Stimulated activated CD8-positive, alpha-beta memory T cell treated with anti-CD3 and anti-CD28 coated beads, Interleukin-7, amount 100 ng/mL, for 24 hours (primary cell): ENCODE measurements at regions not wholly inside any gene's neighbourhood (a gene's known extent, or its start where the extent isn't known, plus 50 kb on each side); places are given as distances from the start of the nearest gene placed in this dataset.
"Not testable (repeated sequence)": the region's sequence is repeated elsewhere in the genome, so short reads cannot be mapped to it uniquely, and the experiment has no call there.

Experiments used
- DNase-seq: peaks from one replicate; pipeline ENCODE4 v3.0.0-alpha.2; 2020; ENCODE audit warnings: low read depth

GRCh38 chr5:15383469-15383868 lies 116.5 kb upstream of the FBXL7 start:
- DNase-seq: no peak

GRCh38 chr5:15383021-15383420 lies 117.0 kb upstream of the FBXL7 start:
- no peak for DNase-seq

GRCh38 chr5:15377573-15378340 lies 122.2 kb upstream of the FBXL7 start:
- no peak for DNase-seq

GRCh38 chr5:15376803-15377202 lies 123.2 kb upstream of the FBXL7 start:
- no peak for DNase-seq

- no peak for DNase-seq
These were observed 123.9 kb upstream of the FBXL7 start for GRCh38 chr5:15376088-15376487.

GRCh38 chr5:15375559-15375958 lies 124.4 kb upstream of the FBXL7 start:
- no peak for DNase-seq

GRCh38 chr5:15374886-15375285 lies 125.1 kb upstream of the FBXL7 start:
- no peak for DNase-seq

GRCh38 chr5:15373151-15373550 lies 126.8 kb upstream of the FBXL7 start:
- DNase-seq: no peak

GRCh38 chr5:15371184-15371583 lies 128.8 kb upstream of the FBXL7 start:
- DNase-seq: no peak

GRCh38 chr5:15368835-15369234 lies 131.1 kb upstream of the FBXL7 start:
- no peak for DNase-seq

- no peak for DNase-seq
These were observed 132.5 kb upstream of the FBXL7 start for GRCh38 chr5:15367489-15367888.

GRCh38 chr5:15366676-15367391 lies 133.1 kb upstream of the FBXL7 start:
- DNase-seq: no peak

GRCh38 chr5:15365070-15365469 lies 134.9 kb upstream of the FBXL7 start:
- DNase-seq: no peak

- no peak for DNase-seq
These were observed 136.4 kb upstream of the FBXL7 start for GRCh38 chr5:15363601-15364000.

GRCh38 chr5:15357092-15357453 lies 142.9 kb upstream of the FBXL7 start:
- DNase-seq: not testable (repeated sequence)

- DNase-seq: not testable (repeated sequence)
These were observed 143.5 kb upstream of the FBXL7 start for GRCh38 chr5:15356308-15357091.

GRCh38 chr5:15354021-15354420 lies 146.0 kb upstream of the FBXL7 start:
- no peak for DNase-seq

- DNase-seq: no peak
These were observed 146.8 kb upstream of the FBXL7 start for GRCh38 chr5:15353086-15353645.

GRCh38 chr5:15350614-15351013 lies 149.4 kb upstream of the FBXL7 start:
- DNase-seq: no peak

GRCh38 chr5:15346738-15347137 lies 153.2 kb upstream of the FBXL7 start:
- DNase-seq: no peak

GRCh38 chr5:15344954-15345353 lies 155.0 kb upstream of the FBXL7 start:
- no peak for DNase-seq

GRCh38 chr5:15338546-15338945 lies 161.4 kb upstream of the FBXL7 start:
- no peak for DNase-seq
